ENCODE measurements at regions not wholly inside any gene's neighbourhood (a gene's known extent, or its start where the extent isn't known, plus 50 kb on each side); places are given as distances from the start of the nearest gene placed in this dataset.
"Not testable (repeated sequence)": the region's sequence is repeated elsewhere in the genome, so short reads cannot be mapped to it uniquely, and the experiment has no call there.

DNA sequence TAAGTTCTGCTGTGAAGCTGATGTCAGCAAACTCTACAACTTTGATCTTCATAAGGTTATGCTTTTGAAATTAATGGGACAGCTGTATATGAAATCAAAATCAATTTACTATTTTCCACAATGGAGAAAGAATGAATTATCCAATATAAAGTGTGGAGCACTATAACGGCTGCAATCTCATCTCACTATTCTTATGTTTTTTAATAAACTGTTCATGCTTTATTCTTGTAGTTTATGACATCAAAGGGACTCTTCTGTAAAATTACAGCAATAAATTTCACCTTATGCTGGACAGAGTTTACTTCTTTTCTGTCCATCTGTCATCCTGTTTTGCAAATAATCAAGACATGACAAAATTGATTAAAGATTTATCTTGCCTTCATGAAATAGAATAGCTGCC lies 192.5 kb downstream of the TECRL start:
- in situ Hi-C loops (cut with HindIII; ENCODE audit: low sequenced_read_pairs), result no loop called here

DNA sequence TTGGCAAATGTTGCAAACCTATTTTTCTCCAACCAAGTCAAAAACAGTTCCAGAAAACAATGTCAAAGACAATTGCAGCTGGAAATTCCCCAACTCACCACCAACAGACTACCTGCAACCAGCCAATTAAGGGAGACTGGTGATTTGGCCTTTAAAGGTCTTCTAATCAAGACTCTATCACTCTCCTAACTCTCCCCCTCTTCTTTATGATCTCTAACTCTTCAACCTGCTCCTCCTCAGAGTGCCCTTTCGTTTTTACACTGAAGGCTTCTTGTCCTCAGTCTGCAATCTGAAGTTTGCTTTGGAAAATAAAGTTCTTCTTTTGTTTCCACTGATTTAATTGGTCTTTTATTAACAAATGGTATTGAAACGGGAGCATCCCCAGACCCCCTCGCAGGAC lies 203.9 kb downstream of the TECRL start:
- in situ Hi-C loops (cut with HindIII; ENCODE audit: low sequenced_read_pairs), result no loop called here

GRCh38 chr4:64200001-64200555 lies 209.2 kb downstream of the TECRL start:
- in situ Hi-C loops (cut with HindIII; ENCODE audit: low sequenced_read_pairs), result no loop called here

- in situ Hi-C loops (cut with HindIII; ENCODE audit: low sequenced_read_pairs), result no loop called here
Observed at GRCh38 chr4:64195582-64195981, 213.7 kb downstream of the TECRL start.

DNA sequence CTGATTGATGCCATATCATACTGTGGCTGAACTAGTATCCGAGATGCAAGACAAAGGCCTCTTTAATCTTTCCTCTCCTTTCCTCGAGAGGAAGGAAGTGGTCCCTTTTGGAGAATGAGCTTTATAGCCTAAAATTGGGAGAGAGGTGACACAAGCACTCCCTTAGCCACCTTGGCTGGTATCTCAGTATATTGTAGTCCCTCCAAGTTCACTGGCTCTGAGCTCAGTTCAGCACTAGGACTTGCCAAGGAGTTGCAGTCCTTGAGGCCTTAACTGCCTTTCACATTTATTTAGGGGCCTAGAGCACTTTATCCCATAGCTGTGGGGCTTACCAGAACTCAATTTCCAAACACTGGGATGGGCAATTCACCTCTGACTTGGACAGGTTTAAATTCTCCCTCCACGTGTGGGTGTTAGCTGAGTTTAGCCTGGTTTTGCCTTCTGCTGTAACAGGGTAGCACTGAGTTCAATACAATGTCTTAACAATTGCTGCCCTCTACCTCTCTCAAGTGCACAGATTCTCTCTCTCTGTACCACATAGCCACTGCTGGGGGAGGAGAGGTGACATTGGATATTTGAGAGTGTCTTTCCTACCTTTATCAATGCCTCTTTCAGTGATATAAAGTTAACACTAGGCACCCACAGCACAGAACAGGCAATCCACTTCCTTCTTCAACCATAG lies 216.4 kb downstream of the TECRL start:
- in situ Hi-C loops (cut with HindIII; ENCODE audit: low sequenced_read_pairs), result no loop called here

DNA sequence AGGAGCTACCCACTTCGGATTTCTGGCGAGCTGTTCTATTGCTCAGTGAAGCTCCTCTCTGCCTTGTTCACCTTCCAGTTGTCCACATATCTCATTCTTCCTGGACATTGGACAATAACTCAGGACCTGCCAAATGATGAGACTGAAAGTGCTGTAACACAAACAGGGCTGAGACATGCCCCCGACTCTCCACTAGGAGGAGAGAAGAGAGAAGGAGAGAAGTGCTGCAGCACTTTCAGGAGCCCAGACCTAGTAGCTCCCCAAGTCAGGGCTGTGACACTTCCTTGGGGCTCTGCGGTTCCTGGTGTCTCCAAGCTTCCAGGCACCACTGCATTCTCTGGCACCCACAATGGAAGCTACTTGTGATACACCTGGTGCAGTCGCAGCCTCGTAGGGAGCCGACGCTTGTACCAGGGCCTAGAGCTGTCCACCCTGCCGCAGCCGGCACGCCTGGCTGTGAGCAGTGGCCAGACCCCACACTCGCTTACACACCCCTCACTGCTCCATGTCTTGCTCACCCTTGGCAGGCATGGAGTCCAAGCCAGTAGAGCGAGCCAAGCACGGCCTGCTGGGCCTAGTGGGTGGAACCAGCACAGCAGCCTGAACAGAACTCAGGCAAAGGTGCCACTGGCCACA lies 234.9 kb downstream of the TECRL start:
- in situ Hi-C loops (cut with HindIII; ENCODE audit: low sequenced_read_pairs), result no loop called here

- in situ Hi-C loops (cut with HindIII; ENCODE audit: low sequenced_read_pairs), result no loop called here
Observed at GRCh38 chr4:64166365-64166764, 242.9 kb downstream of the TECRL start.

DNA sequence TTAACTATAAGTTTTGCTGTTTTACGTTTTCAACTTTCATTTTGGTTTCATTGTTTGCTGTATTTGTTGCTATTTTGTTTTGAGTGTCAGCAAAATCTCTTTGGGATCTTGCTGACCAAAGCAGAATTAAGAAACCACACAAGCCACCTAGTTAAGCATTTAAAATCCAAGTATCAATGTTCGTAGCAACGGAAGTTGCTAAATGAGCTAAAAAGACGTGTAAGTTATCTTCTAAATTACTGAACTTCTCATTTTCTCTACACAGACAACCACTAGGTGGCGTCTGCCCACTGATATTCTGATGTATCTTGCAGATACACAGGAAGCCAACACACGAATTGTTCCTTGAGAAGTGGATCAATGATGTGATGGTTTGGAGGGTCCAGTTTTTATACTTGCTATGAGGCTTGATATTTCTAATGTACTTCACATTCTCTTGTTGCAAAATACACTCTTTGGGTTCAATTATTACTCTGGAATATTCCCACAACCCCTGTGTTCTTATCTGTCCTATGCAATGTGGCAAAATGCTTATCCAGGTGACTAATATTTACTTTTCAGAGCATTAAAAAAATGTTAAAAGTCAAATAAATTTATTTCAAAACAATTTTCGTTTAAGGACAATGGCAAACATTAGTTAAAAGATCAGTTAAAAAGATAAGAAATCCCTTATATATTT lies 250.5 kb downstream of the TECRL start:
- in situ Hi-C loops (cut with HindIII; ENCODE audit: low sequenced_read_pairs), result no loop called here

DNA sequence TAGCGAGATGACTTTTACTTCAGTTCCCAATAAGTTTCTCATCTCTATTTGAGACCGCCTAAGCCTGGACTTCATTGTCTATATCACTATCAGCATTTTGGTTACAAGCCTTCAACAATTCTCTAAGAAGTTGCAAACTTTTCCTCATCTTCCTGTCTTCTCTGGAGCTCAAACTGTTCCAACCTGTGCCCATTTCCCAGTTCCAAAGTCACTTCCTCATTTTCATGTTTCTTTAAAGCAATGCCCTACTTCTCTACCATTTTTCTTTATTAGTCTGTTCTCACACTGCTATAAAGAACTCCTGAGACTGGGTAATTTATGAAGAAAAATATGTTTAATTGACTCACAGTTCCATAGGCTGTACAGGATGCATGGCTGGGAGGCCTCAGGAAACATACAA lies 251.9 kb downstream of the TECRL start:
- in situ Hi-C loops (cut with HindIII; ENCODE audit: low sequenced_read_pairs), result no loop called here

DNA sequence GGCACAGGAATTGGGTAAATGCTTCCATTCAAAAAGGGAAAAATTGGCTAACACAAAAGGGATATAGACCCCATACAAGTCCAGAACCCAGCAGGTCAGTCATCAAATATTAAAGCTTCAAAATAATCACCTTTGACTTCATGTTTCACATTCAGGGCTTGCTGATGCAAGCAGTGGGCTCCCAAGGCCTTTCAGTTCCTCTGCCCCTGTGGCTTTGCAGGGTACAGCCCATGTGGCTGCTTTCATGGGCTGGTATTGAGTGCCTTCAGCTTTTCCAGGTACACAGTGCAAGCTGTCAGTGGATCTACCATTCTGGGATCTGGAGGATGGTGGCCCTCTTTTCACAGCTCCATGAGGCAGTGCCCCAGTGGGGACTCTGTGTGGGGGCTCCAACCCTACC lies 253.0 kb downstream of the TECRL start:
- in situ Hi-C loops (cut with HindIII; ENCODE audit: low sequenced_read_pairs), result no loop called here

GRCh38 chr4:64146030-64146429 lies 263.2 kb downstream of the TECRL start:
- in situ Hi-C loops (cut with HindIII; ENCODE audit: low sequenced_read_pairs), result no loop called here

- in situ Hi-C loops (cut with HindIII; ENCODE audit: low sequenced_read_pairs), result no loop called here
Observed at GRCh38 chr4:64144994-64145393, 264.3 kb downstream of the TECRL start.

GRCh38 chr4:64130907-64131306 lies 278.3 kb downstream of the TECRL start:
- in situ Hi-C loops (cut with HindIII; ENCODE audit: low sequenced_read_pairs), result no loop called here

DNA sequence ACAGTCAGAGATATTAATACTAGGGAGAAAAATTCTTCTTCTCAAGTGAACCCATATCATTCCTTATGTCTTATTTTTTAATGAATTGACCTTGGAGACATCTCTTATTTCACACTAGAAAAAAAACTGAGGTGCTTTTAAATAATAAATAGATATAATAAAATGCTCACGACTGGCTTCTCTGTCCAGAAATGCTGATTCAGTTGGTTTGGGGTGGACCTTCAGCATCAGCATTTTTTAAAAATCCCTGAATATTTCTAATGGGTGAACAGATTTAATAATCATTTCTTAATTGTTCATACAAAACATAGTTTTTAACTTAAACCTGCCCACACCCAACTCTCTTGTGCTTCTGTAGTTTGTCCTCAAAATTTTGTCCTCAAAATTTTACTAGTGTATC lies 283.9 kb downstream of the TECRL start:
- in situ Hi-C loops (cut with HindIII; ENCODE audit: low sequenced_read_pairs), result no loop called here

DNA sequence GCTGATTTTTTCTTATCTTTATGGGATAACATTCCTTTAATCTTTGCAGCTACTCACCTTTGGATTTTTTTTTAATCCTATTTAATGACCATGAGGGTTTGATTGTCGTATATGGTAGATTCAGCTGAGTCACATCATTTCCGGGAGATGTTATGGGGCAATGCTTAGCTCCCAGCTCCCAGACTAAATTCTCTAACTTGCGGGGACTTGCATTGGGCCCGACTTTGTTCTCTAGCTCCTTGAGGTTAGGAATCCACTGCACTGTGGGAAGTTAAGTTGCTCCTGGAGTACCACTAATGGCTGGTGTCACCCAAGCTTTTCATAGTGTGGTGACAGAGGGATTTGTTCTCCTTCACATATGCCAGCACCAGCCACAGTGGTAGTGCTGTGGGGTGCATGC lies 287.4 kb downstream of the TECRL start:
- in situ Hi-C loops (cut with HindIII; ENCODE audit: low sequenced_read_pairs), result no loop called here

DNA sequence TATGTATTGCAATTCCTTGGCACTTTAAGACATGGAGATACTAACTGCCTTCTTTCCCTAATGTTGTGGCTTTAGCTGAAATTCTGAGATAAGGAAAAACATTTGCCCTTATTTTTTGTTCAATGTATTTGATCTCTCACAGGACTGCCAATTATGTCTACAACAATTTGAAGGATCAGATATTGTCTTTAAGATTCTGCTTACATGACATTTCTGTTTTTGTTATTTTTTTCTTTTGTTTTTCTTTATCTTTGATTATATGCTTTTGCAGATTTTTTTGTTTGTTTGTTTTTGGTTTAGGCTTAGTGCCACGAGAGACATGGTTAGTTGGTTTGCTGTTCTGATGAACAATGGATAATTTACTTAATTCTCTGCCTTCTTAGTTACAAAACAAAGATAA lies 303.3 kb downstream of the TECRL start:
- in situ Hi-C loops (cut with HindIII; ENCODE audit: low sequenced_read_pairs), result no loop called here

GRCh38 chr4:64095398-64095797 lies 313.9 kb downstream of the TECRL start:
- in situ Hi-C loops (cut with HindIII; ENCODE audit: low sequenced_read_pairs), result no loop called here

GRCh38 chr4:64079316-64079715 lies 329.9 kb downstream of the TECRL start:
- in situ Hi-C loops (cut with HindIII; ENCODE audit: low sequenced_read_pairs), result no loop called here

GRCh38 chr4:64068096-64068495 lies 341.2 kb downstream of the TECRL start:
- in situ Hi-C loops (cut with HindIII; ENCODE audit: low sequenced_read_pairs), result no loop called here

DNA sequence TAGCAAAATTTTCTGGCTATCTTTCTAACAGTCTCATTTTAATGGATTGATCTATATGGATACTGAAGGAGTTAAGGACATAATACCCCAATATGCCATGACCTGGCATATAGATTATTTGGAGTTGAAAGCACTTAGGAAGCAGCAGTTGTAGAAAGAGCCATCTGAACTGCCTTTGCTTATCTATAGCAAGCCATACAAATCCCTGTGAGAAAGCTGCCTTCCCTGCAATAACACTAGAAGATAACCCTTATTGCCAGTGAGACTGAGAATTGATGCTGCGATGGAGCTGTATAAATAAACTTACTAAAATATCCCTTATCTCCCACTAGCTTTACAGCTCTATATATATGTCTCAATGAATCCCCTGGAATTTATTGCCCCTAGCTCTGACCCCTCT lies 346.3 kb downstream of the TECRL start:
- in situ Hi-C loops (cut with HindIII; ENCODE audit: low sequenced_read_pairs), result no loop called here

DNA sequence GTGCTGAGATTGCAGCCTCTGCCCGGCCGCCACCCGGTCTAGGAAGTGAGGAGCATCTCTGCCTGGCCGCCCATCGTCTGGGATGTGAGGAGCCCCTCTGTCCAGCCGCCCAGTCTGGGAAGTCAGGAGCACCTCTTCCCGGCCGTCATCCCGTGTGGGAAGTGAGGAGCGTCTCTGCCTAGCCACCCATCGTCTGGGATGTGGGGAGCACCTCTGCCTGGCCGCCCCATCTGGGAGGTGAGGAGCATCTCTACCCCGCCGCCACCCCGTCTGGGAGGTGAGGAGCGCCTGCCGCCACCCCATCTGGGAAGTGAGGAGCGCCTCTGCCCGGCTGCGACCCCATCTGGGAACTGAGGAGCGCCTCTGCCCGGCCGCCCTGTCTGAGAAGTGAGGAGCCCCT lies 372.2 kb downstream of the TECRL start:
- in situ Hi-C loops (cut with HindIII; ENCODE audit: low sequenced_read_pairs), result not testable (repeated sequence)

- in situ Hi-C loops (cut with HindIII; ENCODE audit: low sequenced_read_pairs), result no loop called here
Observed at GRCh38 chr4:64022560-64022959, 386.7 kb downstream of the TECRL start.

Data from endothelial cell of hepatic sinusoid (primary cell).